WERI-Rb-1 (cell line): ENCODE measurements at regions not wholly inside any gene's neighbourhood (a gene's known extent, or its start where the extent isn't known, plus 50 kb on each side); places are given as distances from the start of the nearest gene placed in this dataset.
A peak's percentile ranks its signal among the peaks of the same experiment; 100 is the strongest.

Source experiments
- DNase-seq: peaks from one replicate; pipeline ENCODE4 v3.0.0-alpha.2; 2020
- H3K27ac ChIP-seq: fragments of 250-450 bp; sonication (Bioruptor Pico); 2 replicates; pipeline ENCODE4 v1.5.1; 2020; ENCODE audit warnings: mild to moderate bottlenecking, moderate library complexity
- H3K27me3 ChIP-seq: fragments of 250-450 bp; sonication (Bioruptor Pico); 2 replicates; pipeline ENCODE4 v1.5.1; 2021; ENCODE audit warnings: mild to moderate bottlenecking, low read depth, moderate library complexity; ENCODE audit not compliant: insufficient read depth, severe bottlenecking
- H3K36me3 ChIP-seq: fragments of 250-450 bp; sonication (Bioruptor Pico); 2 replicates; pipeline ENCODE4 v1.5.1; 2020; ENCODE audit warnings: mild to moderate bottlenecking, moderate library complexity
- H3K4me3 ChIP-seq: 2 replicates; pipeline ENCODE4 v1.5.1; 2011; ENCODE audit warnings: low read depth, mild to moderate bottlenecking, control low read depth, low read length
- H3K9me3 ChIP-seq: fragments of 250-450 bp; sonication (Bioruptor Pico); 2 replicates; pipeline ENCODE4 v1.5.1; 2021; ENCODE audit warnings: mild to moderate bottlenecking, moderate library complexity; ENCODE audit not compliant: severe bottlenecking
- CTCF ChIP-seq: IDR thresholded peaks from 2 replicates; pipeline ENCODE4 v1.5.1; 2011; ENCODE audit warnings: low read depth, mild to moderate bottlenecking, control low read depth, inconsistent platforms, low read length

GRCh38 chr1:96372881-96373280 lies 348.7 kb upstream of the PTBP2 start:
- H3K27me3 ChIP-seq: no peaks in the 10 kb centered on the region
- H3K9me3 ChIP-seq: no peaks in the 10 kb centered on the region
- TF ChIP-seq CTCF: no peak
- no peak overlapping the region for H3K4me3 ChIP-seq
- no peak overlapping the region for H3K27ac ChIP-seq
- H3K36me3 ChIP-seq: no peaks in the 10 kb centered on the region
- no peak for DNase-seq

GRCh38 chr1:96374076-96374762 lies 347.4 kb upstream of the PTBP2 start:
- H3K9me3 ChIP-seq: no peaks in the 10 kb centered on the region
- H3K27ac ChIP-seq: no peak overlapping the region
- no peak overlapping the region for H3K4me3 ChIP-seq
- no peaks in the 10 kb centered on the region for H3K36me3 ChIP-seq
- no peaks in the 10 kb centered on the region for H3K27me3 ChIP-seq
- TF ChIP-seq CTCF: no peak
- no peak for DNase-seq

- DNase-seq: no peak
- Histone ChIP-seq H3K27ac (no peak overlapping the region), H3K4me3 (no peak overlapping the region), H3K9me3 (no peaks in the 10 kb centered on the region), H3K36me3 (no peaks in the 10 kb centered on the region), H3K27me3 (no peaks in the 10 kb centered on the region)
- no peak for TF ChIP-seq CTCF
Observed at GRCh38 chr1:96376846-96377245, 344.7 kb upstream of the PTBP2 start.

GRCh38 chr1:96384611-96385010 lies 337.0 kb upstream of the PTBP2 start:
- Histone ChIP-seq H3K27me3 (no peaks in the 10 kb centered on the region), H3K4me3 (no peak overlapping the region), H3K9me3 (peaks cover 11% of the 10 kb centered on the region), H3K27ac (no peak overlapping the region), H3K36me3 (no peaks in the 10 kb centered on the region)
- no peak for DNase-seq
- TF ChIP-seq CTCF: no peak

- Histone ChIP-seq H3K27ac (peak overlapping the region; percentile 43), H3K9me3 (peaks cover 5% of the 10 kb centered on the region), H3K4me3 (no peak overlapping the region), H3K36me3 (no peaks in the 10 kb centered on the region), H3K27me3 (no peaks in the 10 kb centered on the region)
- DNase-seq: peak; percentile 20
- no peak for TF ChIP-seq CTCF
Observed at GRCh38 chr1:96387785-96388184, 333.8 kb upstream of the PTBP2 start.
